Activated T-helper 9 cell treated with anti-CD3 and anti-CD28 coated beads, Interleukin-2, amount 50 U/mL, for 16 hours (primary cell): ENCODE measurements at regions not wholly inside any gene's neighbourhood (a gene's known extent, or its start where the extent isn't known, plus 50 kb on each side); places are given as distances from the start of the nearest gene placed in this dataset.

Experiments used
- DNase-seq: peaks from one replicate; pipeline ENCODE4 v3.0.0-alpha.2; 2020; ENCODE audit warnings: low read depth

GRCh38 chr18:42137693-42138375, 182.8 kb downstream of the PIK3C3 start:
- no peak for DNase-seq

GRCh38 chr18:42141439-42141838, 186.4 kb downstream of the PIK3C3 start:
- no peak for DNase-seq

GRCh38 chr18:42155024-42155423, 200.0 kb downstream of the PIK3C3 start:
- no peak for DNase-seq

- DNase-seq = no peak
Observed at GRCh38 chr18:42156281-42156680, 201.2 kb downstream of the PIK3C3 start.

- no peak for DNase-seq
Observed at GRCh38 chr18:42157420-42157819, 202.4 kb downstream of the PIK3C3 start.

GRCh38 chr18:42157878-42158277, 202.8 kb downstream of the PIK3C3 start:
- DNase-seq = no peak

GRCh38 chr18:42159146-42159545, 204.1 kb downstream of the PIK3C3 start:
- DNase-seq = no peak

GRCh38 chr18:42163321-42163720, 208.3 kb downstream of the PIK3C3 start:
- DNase-seq = no peak

- DNase-seq = no peak
Observed at GRCh38 chr18:42164556-42164955, 209.5 kb downstream of the PIK3C3 start.

- DNase-seq = no peak
Observed at GRCh38 chr18:42165922-42166513, 211.0 kb downstream of the PIK3C3 start.

- DNase-seq = no peak
Observed at GRCh38 chr18:42168487-42168886, 213.5 kb downstream of the PIK3C3 start.

GRCh38 chr18:42168907-42169306, 213.9 kb downstream of the PIK3C3 start:
- DNase-seq = no peak

- no peak for DNase-seq
Observed at GRCh38 chr18:42174909-42175308, 219.9 kb downstream of the PIK3C3 start.

GRCh38 chr18:42176599-42176998, 221.6 kb downstream of the PIK3C3 start:
- no peak for DNase-seq

GRCh38 chr18:42177390-42177789, 222.4 kb downstream of the PIK3C3 start:
- no peak for DNase-seq

GRCh38 chr18:42178376-42179080, 223.5 kb downstream of the PIK3C3 start:
- no peak for DNase-seq

GRCh38 chr18:42179542-42180121, 224.6 kb downstream of the PIK3C3 start:
- DNase-seq = no peak

- DNase-seq = no peak
Observed at GRCh38 chr18:42181474-42181873, 226.4 kb downstream of the PIK3C3 start.

GRCh38 chr18:42182728-42183700, 228.0 kb downstream of the PIK3C3 start:
- no peak for DNase-seq

GRCh38 chr18:42183746-42184145, 228.7 kb downstream of the PIK3C3 start:
- no peak for DNase-seq

GRCh38 chr18:42184685-42185477, 229.8 kb downstream of the PIK3C3 start:
- no peak for DNase-seq
